Inflammatory macrophage treated with lipopolysaccharide for 4 hours (primary cell): ENCODE measurements at regions not wholly inside any gene's neighbourhood (a gene's known extent, or its start where the extent isn't known, plus 50 kb on each side); places are given as distances from the start of the nearest gene placed in this dataset.
"Not testable (repeated sequence)": the region's sequence is repeated elsewhere in the genome, so short reads cannot be mapped to it uniquely, and the experiment has no call there.

ENCODE experiments used
- DNase-seq: peaks from one replicate; pipeline ENCODE4 v3.0.0-alpha.2; 2020

- DNase-seq: no peak
These were observed 51.9 kb upstream of the RBM47 start for GRCh38 chr4:40681600-40681999.

- peak; percentile 80 for DNase-seq
These were observed 52.8 kb upstream of the RBM47 start for GRCh38 chr4:40682290-40683101.

DNA sequence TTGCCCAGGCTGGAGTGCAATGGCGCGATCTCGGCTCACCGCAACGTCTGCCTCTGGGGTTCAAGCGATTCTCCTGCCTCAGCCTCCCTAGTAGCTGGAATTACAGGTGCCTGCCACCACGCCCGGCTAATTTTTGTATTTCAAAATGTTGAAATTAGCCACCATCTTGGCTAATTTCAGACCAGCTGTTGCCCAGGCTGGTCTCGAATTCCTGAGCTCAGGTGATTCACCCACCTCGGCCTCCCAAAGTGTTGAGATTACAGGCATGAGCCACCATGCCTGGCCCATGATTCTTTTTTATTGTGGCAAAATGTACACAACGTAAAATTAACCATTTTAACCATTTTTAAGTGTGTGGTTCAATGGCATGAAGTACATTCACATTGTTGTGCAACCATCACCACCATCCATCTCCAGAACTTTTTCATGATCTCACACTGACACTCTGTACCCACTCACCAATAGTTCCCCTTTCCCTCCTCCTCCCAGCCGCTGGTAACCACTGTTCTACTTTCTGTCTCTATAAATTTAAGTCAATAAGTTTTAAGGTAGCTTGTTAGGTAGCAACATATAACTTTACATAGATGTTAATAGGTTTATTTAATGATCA lies 54.0 kb upstream of the RBM47 start:
- DNase-seq: peak; percentile 85

GRCh38 chr4:40684404-40684803 lies 54.7 kb upstream of the RBM47 start:
- DNase-seq: no peak

DNA sequence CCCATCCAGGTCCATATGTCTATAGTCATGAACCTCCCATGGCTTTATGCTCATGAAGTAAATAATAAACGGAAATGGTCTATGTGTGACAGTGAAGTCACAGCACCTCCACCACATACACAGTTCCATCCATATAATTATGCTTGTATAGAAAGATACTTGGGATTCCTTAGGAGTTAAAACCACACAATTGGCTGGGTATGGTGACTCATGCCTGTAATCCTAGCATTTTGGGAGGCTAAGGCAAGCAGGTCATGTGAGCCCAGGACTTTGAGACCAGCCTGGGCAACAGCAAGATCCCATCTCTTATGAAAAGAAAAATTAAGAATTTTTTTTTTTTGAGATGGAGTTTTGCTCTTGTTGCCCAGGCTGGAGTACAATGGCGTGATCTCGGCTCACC lies 55.6 kb upstream of the RBM47 start:
- DNase-seq: no peak

DNA sequence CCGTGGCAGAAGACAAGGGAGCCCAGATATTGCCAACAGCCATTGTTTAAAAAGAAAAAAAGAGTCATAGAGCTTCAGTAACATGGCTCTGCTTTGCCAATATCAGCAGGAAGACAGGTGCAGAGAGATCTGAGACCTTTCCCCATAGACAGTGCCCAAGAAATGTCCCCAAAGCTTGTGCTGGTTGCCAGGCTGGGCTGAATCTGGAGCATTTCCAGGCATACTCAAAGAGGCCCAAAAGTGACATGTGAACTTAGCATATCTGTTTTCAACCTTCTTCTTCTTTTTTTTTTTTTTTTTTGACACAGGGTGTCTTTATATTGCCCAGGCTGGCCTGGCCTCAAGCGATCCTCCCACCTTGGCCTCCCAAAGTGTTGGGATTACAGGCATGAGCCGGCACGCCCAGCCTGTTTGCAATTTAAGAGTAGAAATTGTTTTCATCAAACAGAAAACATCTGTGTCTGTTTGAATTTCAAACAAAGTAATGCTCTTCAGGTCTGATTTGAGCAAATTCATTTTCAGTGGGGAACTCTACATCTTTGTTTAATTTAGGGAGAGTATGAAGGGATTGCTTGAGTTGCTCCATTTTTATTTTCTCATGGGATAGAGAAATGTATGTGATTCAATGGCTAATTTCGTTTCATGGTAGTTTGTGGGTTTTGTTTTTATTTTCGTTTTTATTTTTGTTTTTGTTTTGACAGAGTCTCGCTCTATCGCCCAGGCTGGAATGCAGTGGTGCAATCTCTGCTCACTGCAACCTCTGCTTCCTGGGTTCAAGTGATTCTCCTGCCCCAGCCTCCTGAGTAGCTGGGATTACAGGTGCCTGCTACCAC lies 56.6 kb upstream of the RBM47 start:
- peak; percentile 41 for DNase-seq

DNA sequence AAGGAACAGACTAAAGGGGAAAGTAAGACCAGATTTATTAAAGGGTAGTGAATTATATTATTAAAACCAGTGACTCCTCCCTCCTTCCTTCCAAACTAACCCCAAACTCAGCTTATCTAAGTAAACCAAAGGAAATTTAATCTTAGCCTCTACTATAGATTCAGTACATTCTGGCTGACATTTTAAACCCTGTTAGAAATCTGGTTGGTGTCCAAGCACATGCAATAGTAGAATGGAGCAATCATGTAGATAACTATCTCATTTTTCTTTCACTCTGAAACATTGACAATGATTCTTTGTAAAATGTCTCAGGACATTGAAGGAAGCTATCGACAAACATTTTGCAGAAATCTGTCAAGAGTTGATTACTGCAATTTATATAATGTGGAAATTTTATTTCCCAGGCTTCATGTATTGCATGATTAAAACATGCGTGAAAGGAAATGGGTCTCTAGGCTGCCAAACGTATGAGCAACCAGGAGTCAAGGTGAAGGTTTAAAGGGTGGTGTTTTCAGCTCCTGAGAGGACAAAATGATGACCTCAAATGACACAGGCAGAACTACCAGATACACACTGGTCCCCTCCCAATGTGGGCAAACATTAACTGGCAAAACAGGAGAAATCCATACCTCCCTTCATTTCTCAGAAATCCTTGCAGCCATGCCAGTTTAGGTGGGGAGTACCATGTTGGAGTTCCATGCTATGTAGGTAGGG lies 58.2 kb upstream of the RBM47 start:
- DNase-seq: peak; percentile 30

GRCh38 chr4:40688446-40689095 lies 58.9 kb upstream of the RBM47 start:
- no peak for DNase-seq

- no peak for DNase-seq
These were observed 55.8 kb upstream of the NSUN7 start for GRCh38 chr4:40693946-40694345.

- DNase-seq: not testable (repeated sequence)
These were observed 52.3 kb upstream of the NSUN7 start for GRCh38 chr4:40697476-40697875.

DNA sequence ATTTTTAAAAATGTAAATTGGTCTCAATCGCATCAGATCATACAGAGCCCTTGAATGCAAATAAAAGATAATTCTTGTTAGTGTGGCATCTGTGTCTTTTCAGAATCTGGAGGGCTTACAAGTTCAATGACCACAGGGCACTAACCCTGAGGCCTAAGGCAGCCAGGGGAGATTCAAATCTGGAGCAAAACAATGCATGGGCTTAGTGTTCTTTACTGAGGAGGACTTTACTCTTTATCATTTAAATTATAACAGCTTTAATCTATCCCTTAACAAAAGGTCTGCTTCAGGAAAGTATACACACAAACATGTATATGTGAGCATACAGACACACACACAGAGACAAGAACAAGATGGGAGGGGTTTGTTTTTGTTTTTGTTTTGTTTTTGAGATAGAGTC lies 51.0 kb upstream of the NSUN7 start:
- no peak for DNase-seq

DNA sequence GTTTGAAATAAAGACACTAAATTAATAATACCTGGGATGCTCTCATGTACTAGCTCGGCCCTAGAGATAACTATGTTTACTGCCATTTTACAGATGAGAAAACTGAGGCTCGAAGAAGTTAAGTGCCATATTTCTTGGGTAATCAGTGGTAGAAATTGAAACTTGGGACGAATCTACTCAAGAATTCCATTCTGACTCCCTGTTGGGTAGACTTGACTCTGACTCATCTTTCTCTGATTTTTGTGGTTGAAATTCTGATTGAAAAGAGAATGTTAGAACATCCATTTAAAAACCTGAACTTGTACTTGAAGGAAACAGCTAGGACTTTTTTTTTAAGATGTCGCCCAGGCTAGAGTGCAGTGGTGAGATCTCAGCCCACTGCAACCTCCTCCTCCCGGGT lies 50.1 kb upstream of the NSUN7 start:
- no peak for DNase-seq
